HL-60 (cell line): ENCODE measurements at regions not wholly inside any gene's neighbourhood (a gene's known extent, or its start where the extent isn't known, plus 50 kb on each side); places are given as distances from the start of the nearest gene placed in this dataset.

ENCODE experiments used
- CTCF ChIP-seq: IDR thresholded peaks from one replicate; pipeline ENCODE4 v1.5.1; 2011; ENCODE audit warnings: low read length, control low read depth, inconsistent platforms; ENCODE audit not compliant: insufficient read depth
- GABPA ChIP-seq: IDR thresholded peaks from 2 replicates; pipeline ENCODE4 v1.6.1; 2012; ENCODE audit warnings: low read depth
- POLR2AphosphoS5 ChIP-seq: IDR thresholded peaks from 2 replicates; pipeline ENCODE4 v1.6.1; 2012; ENCODE audit warnings: low read depth
- SPI1 ChIP-seq: IDR thresholded peaks from 2 replicates; pipeline ENCODE4 v1.6.1; 2012; ENCODE audit warnings: low read depth, mild to moderate bottlenecking, borderline replicate concordance

GRCh38 chr20:23152308-23152892 is 66.3 kb upstream of the CD93 start:
- TF ChIP-seq CTCF: no peak
- TF ChIP-seq GABPA: no peak
- no peak for TF ChIP-seq POLR2AphosphoS5
- no peak for TF ChIP-seq SPI1
